Endodermal cell (in vitro differentiated cells): ENCODE measurements at regions not wholly inside any gene's neighbourhood (a gene's known extent, or its start where the extent isn't known, plus 50 kb on each side); places are given as distances from the start of the nearest gene placed in this dataset.

ENCODE experiments used
- DNase-seq: peaks from one replicate; pipeline ENCODE4 v3.0.0-alpha.2; 2017
- H3K27ac ChIP-seq: 2 replicates; pipeline ENCODE4 v1.5.1; 2013; ENCODE audit warnings: mild to moderate bottlenecking, low read depth, low read length, moderate library complexity
- H3K27me3 ChIP-seq: 2 replicates; pipeline ENCODE4 v1.6.1; 2013; ENCODE audit warnings: mild to moderate bottlenecking, low read length, moderate library complexity; ENCODE audit not compliant: insufficient read depth, control insufficient read depth, poor library complexity, severe bottlenecking
- H3K36me3 ChIP-seq: 2 replicates; pipeline ENCODE4 v1.7.0; 2013; ENCODE audit warnings: mild to moderate bottlenecking, low read length, moderate library complexity; ENCODE audit not compliant: control insufficient read depth, insufficient read depth
- H3K4me1 ChIP-seq: one replicate; pipeline ENCODE4 v1.7.0; 2013; ENCODE audit warnings: low read length; ENCODE audit not compliant: control insufficient read depth, insufficient read depth
- H3K4me3 ChIP-seq: 2 replicates; pipeline ENCODE4 v1.5.1; 2013; ENCODE audit warnings: mild to moderate bottlenecking, low read length, moderate library complexity
- H3K9ac ChIP-seq: 2 replicates; pipeline ENCODE4 v1.6.1; 2013; ENCODE audit warnings: mild to moderate bottlenecking, low read length, moderate library complexity; ENCODE audit not compliant: poor library complexity, severe bottlenecking; ENCODE audit errors: extremely low read depth
- H3K9me3 ChIP-seq: 2 replicates; pipeline ENCODE4 v1.6.1; 2013; ENCODE audit warnings: mild to moderate bottlenecking, low read length, moderate library complexity; ENCODE audit not compliant: control insufficient read depth
- H3K27ac Mint-ChIP-seq: 2 replicates; pipeline ENCODE4 v1.8.0; 2020; ENCODE audit warnings: mixed read lengths
- H3K27me3 Mint-ChIP-seq: 2 replicates; pipeline ENCODE4 v1.8.0; 2021; ENCODE audit warnings: mild to moderate bottlenecking, mixed read lengths; ENCODE audit not compliant: insufficient read depth
- H3K36me3 Mint-ChIP-seq: 2 replicates; pipeline ENCODE4 v1.8.0; 2020; ENCODE audit warnings: low read depth, mixed read lengths
- H3K4me1 Mint-ChIP-seq: 2 replicates; pipeline ENCODE4 v1.8.0; 2020; ENCODE audit warnings: mixed read lengths
- H3K4me3 Mint-ChIP-seq: 2 replicates; pipeline ENCODE4 v1.8.0; 2020; ENCODE audit warnings: mild to moderate bottlenecking, moderate library complexity, mixed read lengths
- H3K9me3 Mint-ChIP-seq: 2 replicates; pipeline ENCODE4 v1.8.0; 2020; ENCODE audit warnings: mild to moderate bottlenecking, mixed read lengths
- WGBS, 2 experiments: methylation state at CpG; one replicate each; pipeline versions ENCODE4 v1.1.5 to v1.1.7; 2013; ENCODE audit warnings: missing lambda C conversion rate in 2 of 2, mixed read lengths in 1 of 2; ENCODE audit not compliant: insufficient coverage in 1 of 2, insufficient read length in 1 of 2; 5-methylcytosine and 5-hydroxymethylcytosine counted together
- TF ChIP-seq, protein P1 (sequence below): fragments of 200-600 bp; sonication (generic); conservative IDR thresholded peaks from 2 replicates; pipeline ENCODE4 v1.5.0; 2021; ENCODE audit warnings: antibody characterized with exemption, mild to moderate bottlenecking

DNA sequence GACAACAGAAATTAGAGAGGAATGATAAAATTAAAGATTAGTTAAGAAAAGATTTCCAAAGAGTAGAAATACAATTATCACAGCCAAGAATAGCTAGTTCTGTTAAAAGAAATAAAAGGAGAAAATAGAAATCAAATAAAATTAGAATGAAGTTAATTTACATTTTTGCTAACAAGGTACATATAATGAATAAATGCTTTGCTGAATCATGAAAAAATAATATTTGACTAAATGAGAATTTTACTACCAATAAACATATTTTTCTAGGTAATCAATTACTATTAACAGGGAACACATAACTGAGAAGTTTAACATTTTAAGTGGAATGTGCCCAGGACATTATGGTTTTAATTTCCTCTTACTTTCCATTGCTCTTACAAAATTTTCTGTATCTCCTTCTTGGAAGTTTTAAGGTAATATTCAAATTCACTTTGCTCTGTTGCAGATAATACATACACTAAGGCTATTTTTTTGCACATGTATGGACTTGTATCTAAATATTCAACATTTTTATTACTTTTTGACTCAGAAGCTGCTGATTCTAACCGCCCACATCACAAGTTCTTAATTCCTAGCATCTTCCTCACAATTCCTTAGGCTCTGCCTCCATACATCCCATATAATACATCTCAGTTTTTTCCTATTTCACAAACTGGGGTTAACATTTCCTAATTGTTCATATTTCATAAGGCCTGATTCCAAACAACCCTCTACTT is 870.7 kb upstream of the INTU start:
- Histone ChIP-seq H3K27ac (no peak overlapping the region), H3K9me3 (peaks cover 8% of the 10 kb centered on the region), H3K4me1 (no peaks in the 10 kb centered on the region), H3K4me3 (no peak overlapping the region), H3K9ac (no peak overlapping the region), H3K36me3 (no peaks in the 10 kb centered on the region), H3K27me3 (no peaks in the 10 kb centered on the region)
- no peak overlapping the region for H3K27ac Mint-ChIP-seq
- H3K36me3 Mint-ChIP-seq: no peaks in the 10 kb centered on the region
- H3K9me3 Mint-ChIP-seq: peaks cover 6% of the 10 kb centered on the region
- TF ChIP-seq, protein P1, sequence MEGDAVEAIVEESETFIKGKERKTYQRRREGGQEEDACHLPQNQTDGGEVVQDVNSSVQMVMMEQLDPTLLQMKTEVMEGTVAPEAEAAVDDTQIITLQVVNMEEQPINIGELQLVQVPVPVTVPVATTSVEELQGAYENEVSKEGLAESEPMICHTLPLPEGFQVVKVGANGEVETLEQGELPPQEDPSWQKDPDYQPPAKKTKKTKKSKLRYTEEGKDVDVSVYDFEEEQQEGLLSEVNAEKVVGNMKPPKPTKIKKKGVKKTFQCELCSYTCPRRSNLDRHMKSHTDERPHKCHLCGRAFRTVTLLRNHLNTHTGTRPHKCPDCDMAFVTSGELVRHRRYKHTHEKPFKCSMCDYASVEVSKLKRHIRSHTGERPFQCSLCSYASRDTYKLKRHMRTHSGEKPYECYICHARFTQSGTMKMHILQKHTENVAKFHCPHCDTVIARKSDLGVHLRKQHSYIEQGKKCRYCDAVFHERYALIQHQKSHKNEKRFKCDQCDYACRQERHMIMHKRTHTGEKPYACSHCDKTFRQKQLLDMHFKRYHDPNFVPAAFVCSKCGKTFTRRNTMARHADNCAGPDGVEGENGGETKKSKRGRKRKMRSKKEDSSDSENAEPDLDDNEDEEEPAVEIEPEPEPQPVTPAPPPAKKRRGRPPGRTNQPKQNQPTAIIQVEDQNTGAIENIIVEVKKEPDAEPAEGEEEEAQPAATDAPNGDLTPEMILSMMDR: no peak
- peaks cover 3% of the 10 kb centered on the region for H3K4me1 Mint-ChIP-seq
- no peak overlapping the region for H3K4me3 Mint-ChIP-seq
- no peaks in the 10 kb centered on the region for H3K27me3 Mint-ChIP-seq
- 93% methylated on average over 1 of the region's 1 CpG for WGBS, 2 experiments
- no peak for DNase-seq

DNA sequence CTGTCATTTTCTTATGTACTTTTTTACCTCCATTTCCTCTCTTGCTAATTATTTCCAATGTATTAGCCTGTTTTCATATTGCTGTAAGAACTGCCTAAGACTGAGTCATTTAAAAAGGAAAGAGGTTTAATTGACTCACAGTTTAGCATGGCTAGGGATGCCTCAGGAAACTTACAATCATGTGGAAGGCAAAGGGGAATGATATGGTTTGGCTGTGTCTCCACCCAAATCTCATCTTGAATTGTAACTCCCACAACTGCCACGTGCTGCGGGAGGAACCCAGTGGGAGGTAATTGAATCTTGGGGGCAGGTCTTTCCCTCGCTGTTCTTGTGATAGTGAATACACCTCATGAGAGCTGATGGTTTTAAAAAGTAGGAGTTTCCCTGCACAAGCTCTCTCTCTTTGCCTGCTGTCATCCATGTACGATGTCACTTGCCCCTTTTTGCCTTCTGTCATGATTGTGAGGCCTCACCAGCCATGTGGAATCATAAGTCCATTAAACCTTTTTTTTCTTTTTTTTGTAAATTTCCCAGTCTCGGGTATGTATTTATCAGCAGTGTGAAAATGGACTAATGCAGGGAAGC is 870.0 kb upstream of the INTU start:
- H3K4me1 Mint-ChIP-seq: no peaks in the 10 kb centered on the region
- Histone ChIP-seq H3K9ac (no peak overlapping the region), H3K4me1 (no peaks in the 10 kb centered on the region), H3K27me3 (no peaks in the 10 kb centered on the region), H3K4me3 (no peak overlapping the region), H3K36me3 (no peaks in the 10 kb centered on the region), H3K9me3 (peaks cover 8% of the 10 kb centered on the region), H3K27ac (no peak overlapping the region)
- H3K4me3 Mint-ChIP-seq: no peak overlapping the region
- WGBS, 2 experiments: 91 to 100% methylated on average over 1 to 5 of the region's 5 CpGs
- TF ChIP-seq, protein P1: no peak
- no peak for DNase-seq
- peaks cover 6% of the 10 kb centered on the region for H3K9me3 Mint-ChIP-seq
- no peak overlapping the region for H3K27ac Mint-ChIP-seq
- no peaks in the 10 kb centered on the region for H3K27me3 Mint-ChIP-seq
- H3K36me3 Mint-ChIP-seq: no peaks in the 10 kb centered on the region

DNA sequence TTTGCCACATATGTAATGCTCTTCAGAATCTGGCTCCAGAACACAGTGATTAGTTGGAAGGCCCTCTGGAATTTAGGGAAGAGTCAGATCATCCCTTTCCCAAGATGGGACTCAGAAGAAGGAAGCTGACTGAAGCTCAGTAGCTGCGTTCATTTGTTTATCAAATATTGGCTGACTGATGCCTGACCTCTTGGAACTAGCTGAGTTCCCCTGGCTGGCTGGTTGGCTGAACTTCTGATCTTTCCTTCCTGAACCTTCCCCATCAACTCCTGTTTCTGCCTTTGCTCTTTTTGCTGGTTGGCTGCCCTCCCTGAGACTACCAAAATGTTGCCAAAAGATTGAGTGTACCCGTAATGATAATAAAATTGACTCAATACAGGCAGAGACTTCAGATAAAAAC is 866.5 kb upstream of the INTU start:
- H3K4me1 Mint-ChIP-seq: no peaks in the 10 kb centered on the region
- DNase-seq: no peak
- peaks cover 1% of the 10 kb centered on the region for H3K36me3 Mint-ChIP-seq
- Histone ChIP-seq H3K9me3 (peaks cover 8% of the 10 kb centered on the region), H3K27me3 (no peaks in the 10 kb centered on the region), H3K9ac (no peak overlapping the region), H3K4me3 (no peak overlapping the region), H3K36me3 (no peaks in the 10 kb centered on the region), H3K27ac (no peak overlapping the region), H3K4me1 (no peaks in the 10 kb centered on the region)
- H3K27ac Mint-ChIP-seq: no peak overlapping the region
- TF ChIP-seq, protein P1: no peak
- H3K27me3 Mint-ChIP-seq: no peaks in the 10 kb centered on the region
- H3K9me3 Mint-ChIP-seq: peaks cover 16% of the 10 kb centered on the region
- no peak overlapping the region for H3K4me3 Mint-ChIP-seq
- 69 to 100% methylated on average over 1 to 2 of the region's 2 CpGs for WGBS, 2 experiments
